Lung (tissue), 11 donors: ENCODE measurements at regions not wholly inside any gene's neighbourhood (a gene's known extent, or its start where the extent isn't known, plus 50 kb on each side); places are given as distances from the start of the nearest gene placed in this dataset.

Experiments used
- ATAC-seq: fragments of 200-7000 bp; cut with Tn5 transposase; one replicate; pipeline ENCODE4 v1.9.1; 2020; ENCODE audit warnings: moderate number of reproducible peaks; ENCODE audit not compliant: insufficient read depth, low FRiP score
- DNase-seq, 3 donors: peaks; one replicate each; pipeline ENCODE4 v3.0.0-alpha.2; 2013 to 2017
- H3K27ac ChIP-seq, 2 donors: one replicate each; pipeline ENCODE4 v1.5.1; 2013; ENCODE audit warnings: mild to moderate bottlenecking in 2 of 2, moderate library complexity in 2 of 2, control low read depth in 1 of 2, inconsistent platforms in 1 of 2, low read depth in 1 of 2, low read length in 1 of 2
- H3K27me3 ChIP-seq, 3 donors: one replicate each; pipeline ENCODE4 v1.5.1; 2013; ENCODE audit warnings: low read length in 2 of 3; ENCODE audit not compliant: control insufficient read depth in 3 of 3, insufficient read depth in 3 of 3
- H3K36me3 ChIP-seq, 4 donors: one replicate each; pipeline ENCODE4 v1.5.1; 2013; ENCODE audit warnings: low read length in 4 of 4, mild to moderate bottlenecking in 1 of 4, moderate library complexity in 1 of 4; ENCODE audit not compliant: control insufficient read depth in 4 of 4, insufficient read depth in 4 of 4
- H3K4me1 ChIP-seq, 5 donors: one replicate each; pipeline ENCODE4 v1.5.1; 2013; ENCODE audit warnings: low read length in 5 of 5, mild to moderate bottlenecking in 2 of 5, moderate library complexity in 1 of 5; ENCODE audit not compliant: control insufficient read depth in 5 of 5, insufficient read depth in 5 of 5
- H3K4me3 ChIP-seq: one replicate; pipeline ENCODE4 v1.5.1; 2013; ENCODE audit warnings: mild to moderate bottlenecking, control low read depth, moderate library complexity
- H3K9ac ChIP-seq, 2 donors: one replicate each; pipeline ENCODE4 v1.5.1; 2013; ENCODE audit warnings: low read length in 2 of 2, control low read depth in 1 of 2; ENCODE audit not compliant: insufficient read depth in 1 of 2
- H3K9me3 ChIP-seq, 4 donors: one replicate each; pipeline ENCODE4 v1.5.1; 2013; ENCODE audit warnings: low read length in 3 of 4, mild to moderate bottlenecking in 1 of 4, moderate library complexity in 1 of 4; ENCODE audit not compliant: control insufficient read depth in 4 of 4, insufficient read depth in 3 of 4
- CTCF ChIP-seq: IDR thresholded peaks from 2 replicates; pipeline ENCODE4 v1.5.1; 2012; ENCODE audit warnings: mild to moderate bottlenecking; ENCODE audit errors: control extremely low read depth, extremely low read depth
- WGBS, 2 donors: extraction: QIAGEN DNeasy Blood & Tissue Kit; methylation state at CpG; one replicate each; pipeline ENCODE4 v1.1.7; 2013; 5-methylcytosine and 5-hydroxymethylcytosine counted together
- donor health status: control.
- donor health status: control.
- donor health status: Bipolar disorder and iron deficiency.
- donor health status: healthy.
- donor health status: DM: yes; HTN: yes; CAD: no.

GRCh38 chr18:45166836-45167551 lies 448.3 kb upstream of the SLC14A2 start:
- Histone ChIP-seq H3K36me3 (no peaks in the 10 kb centered on the region), H3K9me3 (no peaks in the 10 kb centered on the region), H3K9ac (no peak overlapping the region), H3K4me3 (no peak overlapping the region), H3K27me3 (no peaks in the 10 kb centered on the region), H3K27ac (no peak overlapping the region), H3K4me1 (peaks cover 0 to 24% (median 7%) of the 10 kb centered on the region in 5 donors)
- WGBS, 2 donors, result 65 to 78% methylated on average over 5 of the region's 5 CpGs
- TF ChIP-seq CTCF, result no peak
- DNase-seq, result no peak
- ATAC-seq, result no peak

DNA sequence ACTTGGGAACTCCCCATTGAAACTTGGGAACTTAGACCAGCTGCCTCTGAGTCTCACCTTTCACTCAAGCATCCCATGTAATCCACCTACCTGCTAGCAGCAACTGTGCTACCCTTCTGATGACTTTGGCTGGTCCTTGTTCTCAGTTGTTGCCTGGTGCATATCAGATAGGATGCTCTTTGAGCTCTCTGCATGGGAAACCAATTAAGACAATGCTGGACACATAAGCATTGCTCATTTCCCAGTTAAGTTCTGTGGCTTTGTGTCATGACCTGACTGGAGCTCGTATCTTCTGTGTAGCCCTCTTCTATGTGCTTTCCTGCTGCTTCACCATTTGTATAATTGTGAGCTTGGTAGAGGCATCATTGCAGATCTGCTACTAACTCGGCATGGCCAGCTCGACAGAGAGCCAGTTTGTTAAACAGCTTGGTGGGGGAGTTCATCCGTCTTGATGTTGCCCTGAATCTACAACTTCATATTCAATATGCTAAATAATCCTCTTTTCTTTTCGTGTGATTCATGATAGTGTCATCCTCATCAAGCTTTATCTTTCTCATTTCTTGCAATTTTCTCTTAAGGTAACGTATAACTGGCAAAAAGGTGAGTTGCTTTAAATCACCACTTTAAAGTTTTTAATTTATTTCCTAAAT lies 447.5 kb upstream of the SLC14A2 start:
- no peaks in the 10 kb centered on the region for H3K27me3 ChIP-seq
- no peak overlapping the region for H3K27ac ChIP-seq
- ATAC-seq (no peak), DNase-seq (no peak)
- no peak for TF ChIP-seq CTCF
- H3K4me1 ChIP-seq, result peaks cover 0 to 24% (median 7%) of the 10 kb centered on the region in 5 donors
- no peaks in the 10 kb centered on the region for H3K9me3 ChIP-seq
- H3K4me3 ChIP-seq, result no peak overlapping the region
- no peak overlapping the region for H3K9ac ChIP-seq
- WGBS, 2 donors, result 85 to 88% methylated on average over 6 of the region's 6 CpGs
- no peaks in the 10 kb centered on the region for H3K36me3 ChIP-seq

GRCh38 chr18:45168866-45169600 lies 446.2 kb upstream of the SLC14A2 start:
- TF ChIP-seq CTCF, result no peak
- no peak overlapping the region for H3K9ac ChIP-seq

More at GRCh38 chr18:45168866-45169600, 446.2 kb upstream of the SLC14A2 start:
- DNase-seq, result no peak
- H3K27me3 ChIP-seq, result no peaks in the 10 kb centered on the region
- peaks cover 0 to 24% (median 7%) of the 10 kb centered on the region in 5 donors for H3K4me1 ChIP-seq
- no peaks in the 10 kb centered on the region for H3K9me3 ChIP-seq
- H3K27ac ChIP-seq, result no peak overlapping the region
- WGBS, 2 donors, result 90 to 96% methylated on average over 2 of the region's 2 CpGs
- no peak overlapping the region for H3K4me3 ChIP-seq
- H3K36me3 ChIP-seq, result no peaks in the 10 kb centered on the region
- ATAC-seq, result no peak
